HG03442 (cell line): ENCODE measurements at regions not wholly inside any gene's neighbourhood (a gene's known extent, or its start where the extent isn't known, plus 50 kb on each side); places are given as distances from the start of the nearest gene placed in this dataset.

Source experiments
- ATAC-seq: cut with Tn5 transposase; IDR thresholded peaks from one replicate; pipeline ENCODE4 v1.9.1; 2021; ENCODE audit warnings: mild to moderate bottlenecking, moderate library complexity; ENCODE audit not compliant: unreplicated experiment

DNA sequence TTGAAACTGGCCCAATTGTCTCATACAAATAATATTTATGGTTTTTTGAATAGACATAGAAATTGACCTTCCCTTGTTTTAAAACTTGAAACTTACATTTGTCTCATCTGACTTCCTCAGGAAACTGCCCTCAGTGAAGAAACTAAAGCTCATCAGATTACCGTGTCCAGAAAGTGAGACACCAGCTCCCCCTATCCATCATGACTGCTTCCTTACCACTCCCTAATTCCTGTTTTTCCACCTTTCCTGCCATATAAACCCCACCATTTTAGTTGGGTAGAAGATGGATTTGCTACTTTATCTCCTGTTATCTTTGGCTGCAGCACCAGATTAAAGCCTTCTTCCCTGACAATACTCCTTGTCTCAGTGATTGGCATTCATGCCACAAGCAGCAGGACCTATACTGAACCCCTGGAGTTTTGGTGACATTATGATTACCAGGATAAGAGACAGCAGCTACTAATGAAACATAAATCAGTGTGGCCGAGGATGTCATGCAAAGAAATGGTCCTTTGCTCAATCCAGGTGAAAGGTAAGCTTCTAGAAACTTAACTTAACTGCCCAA, 1627.6 kb upstream of the ZEB2 start:
- no peak for ATAC-seq

DNA sequence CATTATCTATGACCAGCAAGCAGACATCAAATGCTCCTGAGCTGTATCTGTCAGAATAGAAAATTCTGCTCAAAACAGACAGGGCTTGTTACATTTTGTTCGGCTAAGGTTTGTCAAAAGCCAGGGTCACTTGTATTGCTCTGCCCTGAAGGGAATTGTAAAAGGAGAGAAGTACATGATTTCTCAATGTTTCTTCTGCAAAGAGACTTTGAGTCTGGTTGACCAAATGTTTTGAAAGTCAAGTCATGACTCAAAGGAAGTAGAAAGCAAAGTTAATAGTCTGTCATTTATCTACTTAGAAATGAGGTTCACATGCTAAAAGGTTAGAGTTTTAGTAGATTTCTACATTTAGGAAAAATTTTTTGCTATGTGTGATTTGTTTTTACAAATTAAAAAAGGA, 1624.1 kb upstream of the ZEB2 start:
- ATAC-seq, result no peak

DNA sequence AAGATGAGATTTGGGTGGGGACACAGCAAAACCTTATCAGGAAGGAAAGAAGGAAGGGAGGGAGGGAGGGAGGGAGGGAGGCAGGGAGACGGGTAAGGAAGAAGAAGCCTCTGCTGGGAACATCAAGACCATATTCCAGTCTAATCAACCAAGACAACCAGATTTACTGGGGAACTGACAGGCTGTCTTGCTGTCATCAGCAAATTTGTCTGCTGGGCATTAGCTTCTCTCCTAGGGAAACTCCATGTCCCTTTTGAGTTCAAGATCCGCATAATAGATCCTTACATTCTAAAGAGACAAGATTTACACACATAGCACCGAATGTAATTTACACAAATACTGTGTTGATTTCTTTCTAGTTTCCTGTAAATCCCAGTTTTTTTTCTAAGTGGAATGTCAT, 1618.9 kb upstream of the ZEB2 start:
- ATAC-seq, result no peak

DNA sequence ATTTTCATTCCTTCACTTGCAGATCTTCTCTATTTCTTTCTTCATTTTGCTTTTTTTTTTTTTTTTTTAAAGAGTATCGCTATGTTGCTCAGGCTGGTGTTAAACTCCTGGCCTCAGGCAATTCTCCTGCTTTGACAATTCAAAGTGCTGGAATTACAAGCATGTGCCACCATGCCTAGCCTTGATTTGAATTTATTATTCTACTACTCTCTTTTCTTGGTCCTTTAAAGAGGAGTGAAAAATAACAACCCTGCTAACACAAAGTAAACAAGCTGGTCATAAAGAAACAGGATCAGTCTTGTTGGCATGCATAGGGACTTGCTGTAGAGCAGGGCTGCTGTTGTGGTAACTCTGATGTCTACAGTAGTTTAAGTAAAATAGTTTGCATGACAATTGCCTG, 1615.3 kb upstream of the ZEB2 start:
- ATAC-seq, result no peak

DNA sequence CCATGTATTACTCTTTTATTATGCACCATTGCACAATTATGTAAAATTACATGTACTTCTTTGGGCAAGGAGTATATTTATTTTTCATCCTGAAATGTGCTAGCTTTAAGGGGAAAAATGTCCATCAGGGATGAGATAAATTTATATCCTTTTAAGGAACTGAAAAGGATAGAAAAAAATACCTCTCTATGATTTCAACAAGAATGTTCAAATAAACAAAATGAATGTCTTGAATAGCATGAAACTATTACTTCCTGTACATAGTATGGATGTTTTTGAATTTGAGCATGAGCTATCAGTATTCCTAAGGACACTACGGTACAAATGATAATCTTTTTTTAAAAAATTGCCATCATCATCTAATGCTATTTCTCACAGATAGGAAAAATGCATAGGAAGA, 1611.9 kb upstream of the ZEB2 start:
- ATAC-seq, result no peak

DNA sequence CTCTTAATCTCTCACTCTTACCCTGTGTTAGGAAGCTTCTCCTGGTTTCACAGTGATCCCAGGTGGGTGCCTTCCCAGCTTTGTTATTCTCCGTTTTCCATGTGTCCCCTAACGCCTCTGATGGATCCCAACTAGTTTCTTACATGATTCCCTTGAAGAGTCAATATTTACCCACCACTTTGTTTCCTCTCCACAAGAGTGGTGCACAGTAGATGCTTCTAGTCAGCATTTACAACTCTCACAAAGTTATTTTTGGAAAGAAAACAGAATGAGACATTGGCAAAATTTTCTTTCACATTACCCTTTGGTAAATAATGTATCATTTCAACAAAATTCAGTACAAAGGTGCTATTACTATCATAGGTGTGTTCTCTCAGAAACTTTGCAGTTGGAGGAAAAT, 1611.1 kb upstream of the ZEB2 start:
- no peak for ATAC-seq

DNA sequence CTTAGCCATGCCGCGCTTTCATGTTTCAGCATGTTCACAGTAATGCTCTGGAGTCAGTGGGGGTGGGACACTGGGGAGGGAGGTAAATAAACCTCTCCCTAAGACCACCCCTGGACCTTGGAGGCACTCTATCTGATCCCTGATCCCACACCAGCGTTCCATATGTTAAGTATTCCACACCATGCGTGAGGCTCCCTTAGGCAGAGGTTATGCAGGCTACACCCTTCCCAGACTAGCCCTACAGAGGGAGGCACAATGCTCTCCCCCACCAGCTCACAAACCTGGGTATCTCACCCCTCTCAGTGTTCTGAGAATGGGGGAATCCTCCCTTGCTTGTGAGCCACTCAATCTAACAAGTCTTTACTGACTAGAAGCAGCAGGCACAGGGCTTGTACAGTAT, 1610.4 kb upstream of the ZEB2 start:
- no peak for ATAC-seq

DNA sequence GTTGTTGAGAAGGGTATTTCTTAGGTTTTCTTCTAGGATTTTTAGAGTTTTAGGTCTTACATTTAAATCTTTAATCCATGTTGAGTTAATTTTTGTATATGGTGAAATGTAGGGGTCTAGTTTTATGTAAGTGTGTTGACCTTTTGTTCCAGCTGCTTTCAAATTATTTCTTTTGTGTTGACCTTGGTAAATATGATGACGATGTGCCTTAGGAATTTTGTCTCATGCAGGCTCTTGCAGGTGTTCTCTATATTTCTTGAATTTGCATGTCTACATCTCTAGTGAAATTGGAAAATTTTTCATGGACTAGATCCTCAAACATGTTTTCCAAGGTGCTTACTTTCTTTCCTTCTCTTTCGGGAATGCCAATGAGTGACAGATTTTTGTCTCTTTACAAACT, 1609.3 kb upstream of the ZEB2 start:
- no peak for ATAC-seq

DNA sequence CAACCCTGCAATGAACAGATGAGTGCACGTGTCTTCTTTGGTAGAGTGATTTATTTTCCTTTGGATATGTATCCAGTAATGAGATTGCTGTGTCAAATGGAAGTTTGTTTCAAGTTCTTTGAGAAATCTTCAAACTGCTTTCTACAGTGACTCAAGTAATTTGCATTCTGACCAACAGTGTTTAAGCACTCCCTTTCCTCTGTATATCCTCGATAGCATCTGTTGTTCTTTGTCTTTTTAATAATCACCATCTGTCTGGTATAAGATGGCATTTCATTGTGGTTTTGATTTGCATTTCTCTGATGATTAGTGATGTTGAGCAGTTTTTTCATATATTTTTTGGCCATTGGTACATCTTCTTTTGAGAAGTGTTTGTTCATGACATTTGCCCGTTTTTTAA, 1608.3 kb upstream of the ZEB2 start:
- ATAC-seq, result no peak

DNA sequence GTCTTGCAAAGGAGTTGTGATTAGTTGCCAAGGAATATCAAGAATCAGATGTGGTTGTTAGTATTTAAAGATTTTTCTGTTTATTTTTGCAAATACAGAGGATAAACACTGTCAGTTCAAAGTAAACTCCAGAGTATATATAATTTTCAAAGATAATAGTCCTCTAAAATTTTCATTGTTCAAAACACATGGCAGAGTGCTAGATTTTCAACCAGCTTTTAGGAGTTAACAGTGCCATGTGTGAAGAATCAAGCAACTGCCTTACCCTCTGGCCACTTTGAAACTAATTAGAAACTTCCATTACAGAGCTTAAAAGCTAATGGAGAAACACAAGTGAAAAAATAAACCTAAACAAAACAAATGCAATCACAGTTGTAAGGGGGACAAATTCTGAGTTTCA, 1605.6 kb upstream of the ZEB2 start:
- no peak for ATAC-seq

DNA sequence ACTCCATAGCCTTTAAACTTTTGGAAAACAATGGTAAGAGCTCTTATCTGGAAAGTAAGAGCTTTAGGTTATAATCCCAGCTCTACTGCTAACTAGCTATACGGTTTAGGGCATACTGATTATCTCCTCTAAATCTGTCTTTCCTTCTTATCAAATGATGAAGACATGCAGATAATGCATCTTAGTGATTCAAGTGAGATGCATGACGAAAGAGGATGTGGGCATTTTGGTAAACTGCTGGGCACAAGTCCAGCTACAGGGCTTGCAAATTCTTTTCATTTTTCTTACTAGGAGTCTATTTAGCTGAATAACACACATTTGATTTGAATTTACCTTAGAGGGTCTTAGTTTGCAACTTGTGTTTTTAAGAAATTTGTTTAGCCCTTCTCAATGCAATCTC, 1604.8 kb upstream of the ZEB2 start:
- no peak for ATAC-seq

DNA sequence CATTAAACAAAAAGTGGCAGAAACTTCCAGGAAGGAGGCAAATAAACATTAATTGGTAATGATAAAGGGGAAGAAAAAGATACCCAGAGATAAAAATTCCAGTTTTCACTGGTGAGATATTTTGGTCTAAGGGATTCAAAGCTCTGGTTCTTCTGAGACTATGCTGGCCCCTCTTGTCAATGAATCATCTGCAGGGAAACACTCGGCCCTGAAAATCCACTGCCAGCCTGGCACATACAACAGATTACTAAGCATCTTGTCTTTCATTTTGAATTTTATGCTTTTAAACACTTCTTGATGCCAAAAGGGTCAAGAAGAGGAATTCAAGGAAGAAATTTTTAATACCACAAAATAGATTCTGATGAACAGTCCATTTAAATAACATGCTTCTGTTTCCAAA, 1603.8 kb upstream of the ZEB2 start:
- ATAC-seq, result no peak

DNA sequence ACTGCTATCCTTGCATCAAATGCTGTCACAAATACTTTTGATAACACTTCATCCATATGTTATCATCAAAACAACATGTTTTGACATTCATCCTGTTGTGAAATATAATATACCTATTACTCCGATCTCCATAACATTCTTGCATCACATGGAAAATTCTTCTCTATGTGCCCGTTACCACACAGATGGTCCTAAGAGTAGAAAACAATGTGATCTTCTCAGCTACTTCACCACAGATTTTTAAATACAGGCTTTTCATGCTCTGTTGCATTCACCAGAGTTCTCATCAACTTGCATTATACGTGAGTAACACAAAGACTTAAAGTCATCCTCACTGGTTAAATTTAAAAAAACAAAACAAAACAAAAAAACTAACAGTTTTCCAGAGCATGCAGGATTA, 1603.3 kb upstream of the ZEB2 start:
- no peak for ATAC-seq

DNA sequence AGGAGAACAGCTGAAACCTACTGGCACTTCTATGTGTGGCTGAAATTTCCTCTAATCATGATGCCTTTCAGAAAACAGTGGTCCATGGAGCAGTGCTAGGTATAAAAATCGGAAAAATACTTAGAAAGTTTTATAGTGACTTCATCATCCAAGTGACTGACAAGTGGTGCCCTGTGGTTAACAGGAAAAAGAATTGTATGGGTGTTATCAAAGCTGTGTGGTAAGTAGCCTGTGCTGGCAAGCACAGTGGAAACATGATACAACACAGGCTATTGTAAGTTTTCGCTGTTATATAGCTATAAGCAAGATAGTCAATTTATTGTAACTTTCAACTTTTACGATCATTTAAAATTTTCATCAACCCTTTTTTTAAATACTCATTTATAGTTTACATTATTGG, 1599.7 kb upstream of the ZEB2 start:
- ATAC-seq, result no peak

DNA sequence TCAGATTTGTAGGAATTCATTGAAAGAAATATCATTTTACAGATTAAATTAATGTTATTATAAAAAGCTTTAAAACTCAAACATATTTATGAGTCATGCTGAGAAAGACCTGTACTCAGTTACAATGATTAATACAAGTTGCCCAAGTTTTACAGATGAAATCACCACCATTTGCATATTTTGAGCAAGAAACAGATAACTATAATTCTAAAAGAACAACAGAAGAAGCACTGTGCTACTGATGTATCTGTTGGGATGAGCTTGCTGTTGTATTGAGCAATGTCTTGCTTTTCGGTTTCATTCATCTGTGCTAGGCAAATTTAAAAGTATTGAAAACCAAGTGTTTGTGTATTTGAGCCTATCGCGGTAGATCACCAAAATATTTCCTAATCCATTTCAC, 1589.1 kb upstream of the ZEB2 start:
- no peak for ATAC-seq

DNA sequence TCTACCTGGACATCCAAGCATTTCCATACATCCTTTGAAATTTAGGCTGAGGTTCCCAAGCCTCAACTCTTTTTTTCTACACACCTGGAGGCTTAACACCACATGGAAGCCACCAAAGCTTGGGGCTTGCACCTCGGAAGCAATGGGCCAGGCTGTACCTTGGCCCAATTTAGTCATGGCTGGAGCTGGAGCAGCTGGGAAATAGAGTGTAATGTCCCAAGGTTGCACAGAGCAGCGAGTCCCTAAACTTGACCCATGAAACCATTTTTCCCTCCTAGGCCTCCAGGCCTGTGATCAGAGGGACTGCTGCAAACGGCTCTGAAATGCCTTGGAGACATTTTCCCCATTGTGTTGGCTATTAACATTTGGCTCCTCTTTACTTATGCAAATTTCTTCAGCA, 1574.3 kb upstream of the ZEB2 start:
- no peak for ATAC-seq

DNA sequence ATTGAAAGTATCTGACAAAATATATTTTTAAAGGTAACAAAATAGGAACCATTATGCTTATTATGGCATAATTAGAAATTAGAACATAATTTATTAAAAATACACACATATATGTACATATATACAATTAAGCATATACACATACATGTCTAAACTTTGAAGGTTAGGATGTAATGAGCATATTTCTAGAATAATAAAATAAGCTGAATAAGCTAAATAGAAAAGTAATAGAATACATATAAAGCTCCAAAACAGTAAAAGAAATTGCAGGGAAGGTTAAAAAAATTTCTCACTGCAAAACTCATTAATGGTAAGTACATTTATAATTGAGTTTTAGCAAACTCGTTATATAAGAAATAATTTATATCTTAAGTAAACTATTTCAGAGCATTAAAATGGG, 1561.5 kb upstream of the ZEB2 start:
- ATAC-seq, result no peak

DNA sequence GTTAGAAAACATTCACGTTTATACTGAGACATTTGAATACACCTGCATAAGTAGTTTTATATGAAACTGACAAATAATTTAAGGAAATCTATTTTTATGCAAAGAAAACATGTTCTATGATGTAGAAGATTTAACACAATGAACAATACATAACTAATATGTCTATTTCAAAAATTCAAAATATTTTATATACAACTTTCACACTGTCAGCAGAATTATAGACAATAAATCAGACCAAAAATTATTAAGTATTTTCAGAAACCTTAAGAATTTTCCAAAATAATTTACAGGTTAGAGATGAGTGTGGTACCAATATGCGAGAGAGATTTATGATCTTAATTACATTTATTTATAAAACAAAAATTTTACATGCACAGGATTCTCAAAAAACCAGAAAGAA, 1561.0 kb upstream of the ZEB2 start:
- ATAC-seq, result no peak

DNA sequence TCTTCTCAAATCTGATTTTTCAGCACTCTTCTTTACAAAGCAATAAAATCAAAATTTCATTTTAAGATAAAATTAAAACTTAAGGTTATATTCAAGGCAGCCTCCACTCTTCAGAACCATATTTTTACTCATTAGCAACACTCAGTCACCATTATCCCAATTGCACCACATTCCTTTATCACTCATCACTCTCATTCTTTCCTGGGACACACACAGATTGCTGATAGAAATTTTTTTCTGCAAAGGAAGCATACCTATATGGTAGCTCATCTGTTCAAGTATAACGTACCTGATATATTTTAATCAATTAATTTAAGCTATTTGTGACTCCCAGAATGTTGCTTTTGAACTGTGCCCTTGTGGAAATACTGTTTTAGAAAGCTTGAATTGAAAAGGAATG, 1559.3 kb upstream of the ZEB2 start:
- no peak for ATAC-seq

DNA sequence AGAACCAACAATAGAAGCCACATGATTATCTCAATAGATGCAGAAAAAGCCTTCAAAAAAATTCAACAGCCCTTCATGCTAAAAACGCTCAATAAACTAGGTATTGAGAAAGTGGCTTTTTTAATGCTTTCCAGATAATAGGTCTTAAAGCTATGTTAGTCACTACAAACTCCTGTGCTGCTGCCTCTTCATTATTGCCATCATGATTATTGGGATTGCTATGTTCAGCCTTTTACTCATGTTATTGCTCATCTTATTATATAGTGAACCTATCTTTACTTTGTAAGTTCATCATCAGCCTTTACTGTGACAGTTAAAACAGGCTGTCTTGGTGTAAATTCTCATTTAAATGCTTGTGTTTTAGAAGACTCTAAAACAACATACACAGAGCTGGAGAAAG, 1557.2 kb upstream of the ZEB2 start:
- no peak for ATAC-seq

DNA sequence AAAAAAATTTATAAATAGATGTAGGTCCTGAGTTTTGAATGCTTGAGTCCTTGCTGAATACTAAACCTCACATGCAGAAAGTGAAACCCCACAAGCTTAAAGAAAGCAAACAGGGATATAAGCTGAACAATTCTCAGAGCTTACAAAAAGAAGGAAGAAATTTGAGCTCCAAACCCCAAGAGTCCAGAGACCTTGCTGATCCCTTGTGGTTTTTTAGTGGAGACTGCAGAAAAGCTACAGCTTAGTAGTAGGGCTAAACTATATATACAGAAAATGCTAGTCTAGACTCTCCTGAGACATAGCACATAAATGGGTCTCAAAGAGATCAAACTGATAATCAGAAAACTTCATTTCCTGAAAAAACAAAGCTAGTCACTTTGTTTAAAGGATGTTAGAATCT, 1548.1 kb upstream of the ZEB2 start:
- ATAC-seq, result no peak

DNA sequence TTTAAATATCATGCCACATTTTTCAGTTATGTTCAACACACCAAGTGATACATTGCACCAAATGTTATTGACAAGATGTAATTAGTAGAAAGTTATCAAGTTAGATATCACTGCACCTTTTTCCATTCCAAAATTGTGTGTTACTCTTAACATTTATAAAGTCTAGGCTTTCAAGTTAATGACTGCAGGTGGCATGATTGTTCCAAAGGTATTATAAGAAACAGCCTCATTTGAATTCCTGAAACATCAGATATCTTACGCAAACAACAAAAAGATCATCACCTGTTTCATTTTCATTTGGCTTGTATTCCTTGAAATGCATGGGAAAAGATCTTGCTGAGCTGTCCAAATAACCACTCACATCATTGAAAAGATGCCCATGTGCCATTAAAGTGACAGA, 1528.2 kb upstream of the ZEB2 start:
- no peak for ATAC-seq

DNA sequence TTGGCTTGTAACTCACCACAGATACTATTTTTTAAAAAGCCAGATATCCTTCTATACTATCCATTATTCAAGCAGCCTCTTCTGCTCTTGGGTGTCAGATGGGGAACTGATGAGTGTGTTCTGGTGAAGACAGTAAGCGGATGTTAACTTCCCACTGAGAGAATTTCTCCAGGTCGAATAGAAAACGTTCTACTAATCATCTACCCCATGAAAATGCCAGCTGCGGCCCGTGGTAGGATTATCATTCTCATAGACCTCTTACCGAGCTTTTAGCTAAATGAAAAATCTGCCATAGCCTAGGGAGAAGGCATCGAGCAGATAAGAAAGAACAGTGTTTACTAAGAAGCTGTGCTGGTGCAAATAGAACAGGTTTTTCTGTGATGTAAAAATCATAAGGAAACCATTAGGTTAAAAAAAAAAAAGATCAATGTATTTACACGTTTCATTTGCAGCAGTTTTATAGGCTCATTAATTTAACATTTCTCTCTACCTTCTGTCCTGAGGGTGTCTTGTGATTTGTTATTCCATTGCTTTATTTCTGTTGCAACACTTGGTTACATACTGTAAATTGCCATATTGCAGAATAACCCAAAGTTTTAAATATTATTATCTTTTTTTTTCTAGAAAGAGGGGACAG, 1521.5 kb upstream of the ZEB2 start:
- no peak for ATAC-seq
